GM23338 (cell line): ENCODE measurements at regions not wholly inside any gene's neighbourhood (a gene's known extent, or its start where the extent isn't known, plus 50 kb on each side); places are given as distances from the start of the nearest gene placed in this dataset.
A peak's percentile ranks its signal among the peaks of the same experiment; 100 is the strongest.

ENCODE experiments used
- ATAC-seq: fragments of 200-7000 bp; cut with Tn5 transposase; 3 replicates; pipeline ENCODE4 v1.9.1; 2020
- DNase-seq: peaks from one replicate; pipeline ENCODE4 v3.0.0-alpha.2; 2015; ENCODE audit warnings: low spot score
- H2AFZ ChIP-seq: fragments of 200-600 bp; sonication (generic); 2 replicates; pipeline ENCODE4 v1.8.0; 2016; ENCODE audit warnings: antibody characterized with exemption, mild to moderate bottlenecking, moderate library complexity
- H3F3A ChIP-seq: fragments of 200-600 bp; sonication (generic); replicated peaks from 2 replicates; pipeline ENCODE4 v1.8.0; 2017; ENCODE audit warnings: antibody characterized with exemption, mixed run types, low read depth
- H3K27ac ChIP-seq: fragments of 200-600 bp; sonication (generic); 2 replicates; pipeline ENCODE4 v1.6.1; 2016; ENCODE audit warnings: low read depth
- H3K27me3 ChIP-seq: fragments of 200-600 bp; sonication (generic); 2 replicates; pipeline ENCODE4 v1.8.0; 2016; ENCODE audit warnings: mild to moderate bottlenecking, mixed run types, moderate library complexity; ENCODE audit not compliant: insufficient read depth
- H3K36me3 ChIP-seq: fragments of 200-600 bp; sonication (generic); 2 replicates; pipeline ENCODE4 v1.8.0; 2016; ENCODE audit warnings: mild to moderate bottlenecking; ENCODE audit not compliant: insufficient read depth
- H3K4me1 ChIP-seq: fragments of 200-600 bp; sonication (generic); 2 replicates; pipeline ENCODE4 v1.8.0; 2016; ENCODE audit warnings: mild to moderate bottlenecking, moderate library complexity; ENCODE audit not compliant: insufficient read depth
- H3K4me2 ChIP-seq: fragments of 200-600 bp; sonication (generic); 2 replicates; pipeline ENCODE4 v1.7.1; 2017; ENCODE audit warnings: mixed run types
- H3K4me3 ChIP-seq: fragments of 200-600 bp; sonication (generic); 2 replicates; pipeline ENCODE4 v1.6.1; 2016; ENCODE audit warnings: mixed run types
- H3K79me2 ChIP-seq: fragments of 200-600 bp; sonication (generic); replicated peaks from 2 replicates; pipeline ENCODE4 v1.8.0; 2017; ENCODE audit warnings: mild to moderate bottlenecking; ENCODE audit not compliant: insufficient read depth
- H3K9me2 ChIP-seq: fragments of 200-600 bp; sonication (generic); 2 replicates; pipeline ENCODE4 v1.8.0; 2017; ENCODE audit not compliant: insufficient read depth
- H4K20me1 ChIP-seq: fragments of 200-600 bp; sonication (generic); replicated peaks from 2 replicates; pipeline ENCODE4 v1.8.0; 2017; ENCODE audit warnings: mild to moderate bottlenecking; ENCODE audit not compliant: insufficient read depth
- H3K27ac Mint-ChIP-seq: 2 replicates; pipeline ENCODE4 v1.8.0; 2020; ENCODE audit warnings: inconsistent platforms, mild to moderate bottlenecking, moderate library complexity, mixed read lengths
- H3K27me3 Mint-ChIP-seq: 3 replicates; pipeline ENCODE4 v1.8.0; 2022; ENCODE audit warnings: low read depth, mild to moderate bottlenecking, moderate library complexity, mixed read lengths, inconsistent platforms; ENCODE audit not compliant: insufficient read depth, poor library complexity
- H3K36me3 Mint-ChIP-seq: 3 replicates; pipeline ENCODE4 v1.8.0; 2021; ENCODE audit warnings: low read depth, mild to moderate bottlenecking, inconsistent platforms, moderate library complexity, mixed read lengths
- H3K4me1 Mint-ChIP-seq: 3 replicates; pipeline ENCODE4 v1.8.0; 2020; ENCODE audit warnings: mild to moderate bottlenecking, inconsistent platforms, mixed read lengths
- H3K4me3 Mint-ChIP-seq: 3 replicates; pipeline ENCODE4 v1.8.0; 2021; ENCODE audit warnings: moderate library complexity, mild to moderate bottlenecking, inconsistent platforms, mixed read lengths
- H3K9me3 Mint-ChIP-seq: 3 replicates; pipeline ENCODE4 v1.8.0; 2020; ENCODE audit warnings: moderate library complexity, mild to moderate bottlenecking, inconsistent platforms, mixed read lengths
- CREB1 ChIP-seq: fragments of 250-450 bp; sonication (Bioruptor Pico); IDR thresholded peaks from 2 replicates; pipeline ENCODE4 v1.5.0; 2020; ENCODE audit warnings: low read depth, mild to moderate bottlenecking, moderate library complexity
- EZH2phosphoT487 ChIP-seq: fragments of 200-600 bp; sonication (generic); IDR thresholded peaks from one replicate; pipeline ENCODE4 v1.8.1; 2018; ENCODE audit warnings: antibody characterized with exemption; ENCODE audit not compliant: unreplicated experiment
- NANOG ChIP-seq: IDR thresholded peaks from 2 replicates; pipeline ENCODE4 v1.6.1; 2016; ENCODE audit warnings: antibody characterized with exemption, borderline replicate concordance
- POLR2AphosphoS5 ChIP-seq: IDR thresholded peaks from 2 replicates; pipeline ENCODE4 v1.6.1; 2016; ENCODE audit warnings: antibody characterized with exemption, low read depth
- REST ChIP-seq: IDR thresholded peaks from one replicate; pipeline ENCODE4 v1.6.1; 2018; ENCODE audit warnings: antibody characterized with exemption; ENCODE audit not compliant: unreplicated experiment
- STAT1 ChIP-seq: IDR thresholded peaks from one replicate; pipeline ENCODE4 v1.6.1; 2016; ENCODE audit warnings: antibody characterized with exemption; ENCODE audit not compliant: unreplicated experiment
- ZNF114 ChIP-seq: fragments of 250-450 bp; sonication (Bioruptor Pico); IDR thresholded peaks from 2 replicates; pipeline ENCODE4 v1.5.0; 2020; ENCODE audit warnings: mild to moderate bottlenecking, moderate library complexity
- ZNF331 ChIP-seq: fragments of 250-450 bp; sonication (Bioruptor Pico); IDR thresholded peaks from 2 replicates; pipeline ENCODE4 v1.5.0; 2020; ENCODE audit warnings: low read depth, mild to moderate bottlenecking, moderate library complexity
- TF ChIP-seq, protein P1 (sequence below), 2 experiments: fragments of 200-600 bp in 1 of 2; sonication (generic) in 1 of 2; conservative IDR thresholded peaks; 2 replicates each; pipeline versions ENCODE4 v1.5.1 to v1.6.1; 2016 to 2017; ENCODE audit warnings: antibody characterized with exemption in 2 of 2, low read depth in 2 of 2, mild to moderate bottlenecking in 2 of 2, moderate library complexity in 1 of 2
- TF ChIP-seq, protein P2 (sequence below): IDR thresholded peaks from 2 replicates; pipeline ENCODE4 v1.6.1; 2016; ENCODE audit warnings: antibody characterized with exemption

DNA sequence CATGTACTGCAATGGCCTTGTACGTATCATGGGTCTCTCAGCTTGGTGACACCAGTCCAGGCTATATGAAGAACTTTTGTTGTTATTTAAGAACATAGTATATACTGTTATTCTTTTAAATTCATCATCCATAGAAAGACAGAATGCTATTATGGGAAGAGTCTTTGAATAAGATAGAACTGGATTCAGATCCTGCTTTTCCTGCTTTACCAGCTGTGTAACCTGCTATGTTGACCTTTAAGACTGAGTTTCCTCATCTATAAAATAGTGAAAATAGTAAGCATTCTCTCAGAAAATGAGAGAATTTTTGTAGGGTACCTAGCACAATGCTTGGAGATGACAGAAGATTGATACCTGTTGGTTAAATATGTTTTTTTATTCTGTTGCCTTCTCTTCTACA lies 204.1 kb upstream of the TBL1XR1 start:
- H3K27me3 ChIP-seq = no peaks in the 10 kb centered on the region
- no peaks in the 10 kb centered on the region for H4K20me1 ChIP-seq
- H3K9me3 Mint-ChIP-seq = peaks cover 4% of the 10 kb centered on the region; the same call in 2 of the 3 replicates
- no peak overlapping the region for H3K4me3 Mint-ChIP-seq
- no peaks in the 10 kb centered on the region for H3K36me3 ChIP-seq
- no peak for DNase-seq
- H3F3A ChIP-seq = no peaks in the 10 kb centered on the region
- no peak for TF ChIP-seq STAT1
- TF ChIP-seq EZH2phosphoT487 = no peak
- TF ChIP-seq, protein P1, sequence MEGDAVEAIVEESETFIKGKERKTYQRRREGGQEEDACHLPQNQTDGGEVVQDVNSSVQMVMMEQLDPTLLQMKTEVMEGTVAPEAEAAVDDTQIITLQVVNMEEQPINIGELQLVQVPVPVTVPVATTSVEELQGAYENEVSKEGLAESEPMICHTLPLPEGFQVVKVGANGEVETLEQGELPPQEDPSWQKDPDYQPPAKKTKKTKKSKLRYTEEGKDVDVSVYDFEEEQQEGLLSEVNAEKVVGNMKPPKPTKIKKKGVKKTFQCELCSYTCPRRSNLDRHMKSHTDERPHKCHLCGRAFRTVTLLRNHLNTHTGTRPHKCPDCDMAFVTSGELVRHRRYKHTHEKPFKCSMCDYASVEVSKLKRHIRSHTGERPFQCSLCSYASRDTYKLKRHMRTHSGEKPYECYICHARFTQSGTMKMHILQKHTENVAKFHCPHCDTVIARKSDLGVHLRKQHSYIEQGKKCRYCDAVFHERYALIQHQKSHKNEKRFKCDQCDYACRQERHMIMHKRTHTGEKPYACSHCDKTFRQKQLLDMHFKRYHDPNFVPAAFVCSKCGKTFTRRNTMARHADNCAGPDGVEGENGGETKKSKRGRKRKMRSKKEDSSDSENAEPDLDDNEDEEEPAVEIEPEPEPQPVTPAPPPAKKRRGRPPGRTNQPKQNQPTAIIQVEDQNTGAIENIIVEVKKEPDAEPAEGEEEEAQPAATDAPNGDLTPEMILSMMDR (conservative IDR thresholded peaks at IDR 0.05; ENCODE audit: low read depth in 2 of 2) = no peak
- no peak for TF ChIP-seq CREB1
- no peak for TF ChIP-seq REST
- TF ChIP-seq ZNF331 (CRISPR knock-in tag) = no peak
- TF ChIP-seq NANOG = no peak
- TF ChIP-seq POLR2AphosphoS5 = no peak
- TF ChIP-seq, protein P2, sequence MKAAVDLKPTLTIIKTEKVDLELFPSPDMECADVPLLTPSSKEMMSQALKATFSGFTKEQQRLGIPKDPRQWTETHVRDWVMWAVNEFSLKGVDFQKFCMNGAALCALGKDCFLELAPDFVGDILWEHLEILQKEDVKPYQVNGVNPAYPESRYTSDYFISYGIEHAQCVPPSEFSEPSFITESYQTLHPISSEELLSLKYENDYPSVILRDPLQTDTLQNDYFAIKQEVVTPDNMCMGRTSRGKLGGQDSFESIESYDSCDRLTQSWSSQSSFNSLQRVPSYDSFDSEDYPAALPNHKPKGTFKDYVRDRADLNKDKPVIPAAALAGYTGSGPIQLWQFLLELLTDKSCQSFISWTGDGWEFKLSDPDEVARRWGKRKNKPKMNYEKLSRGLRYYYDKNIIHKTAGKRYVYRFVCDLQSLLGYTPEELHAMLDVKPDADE = no peak
- no peak for TF ChIP-seq ZNF114 (CRISPR knock-in tag)
- peaks cover 5% of the 10 kb centered on the region for H3K4me1 ChIP-seq
- no peak overlapping the region for H3K4me2 ChIP-seq
- H3K27me3 Mint-ChIP-seq = peaks cover 4% of the 10 kb centered on the region
- H3K27ac Mint-ChIP-seq = no peak overlapping the region; the same call in 1 of the 2 replicates
- H2AFZ ChIP-seq = no peak overlapping the region
- no peak for ATAC-seq
- no peaks in the 10 kb centered on the region for H3K79me2 ChIP-seq
- H3K36me3 Mint-ChIP-seq = no peaks in the 10 kb centered on the region
- no peaks in the 10 kb centered on the region; the same call in 1 of the 2 replicates for H3K9me2 ChIP-seq
- H3K4me1 Mint-ChIP-seq = peaks cover 19% of the 10 kb centered on the region
- no peak overlapping the region for H3K4me3 ChIP-seq
- H3K27ac ChIP-seq = no peak overlapping the region

DNA sequence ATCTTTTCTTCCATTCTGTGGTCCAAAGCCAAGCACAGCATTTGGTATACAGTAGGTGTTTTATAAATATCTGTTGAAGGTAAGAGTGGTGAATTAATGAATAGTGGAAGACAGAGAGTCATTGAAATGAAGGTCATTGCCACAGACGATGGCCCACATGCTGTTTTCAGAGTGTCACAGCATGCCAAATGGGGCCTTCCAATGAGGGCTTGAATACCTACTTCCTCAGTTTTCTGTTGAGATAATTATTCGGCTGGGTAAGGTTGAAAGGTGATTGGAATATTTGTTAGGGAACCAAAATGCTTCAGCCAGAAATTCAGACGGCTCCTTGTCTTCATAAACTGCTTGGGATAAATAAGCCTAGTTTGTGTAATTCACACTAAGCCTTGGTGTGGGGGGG lies 205.3 kb upstream of the TBL1XR1 start:
- ATAC-seq = no peak
- H3K27ac Mint-ChIP-seq = no peak overlapping the region

More for the DNA sequence above, 205.3 kb upstream of the TBL1XR1 start:
- peaks cover 4% of the 10 kb centered on the region for H3K27me3 Mint-ChIP-seq
- Histone ChIP-seq H3K27me3 (no peaks in the 10 kb centered on the region), H3K4me2 (no peak overlapping the region), H3K4me3 (no peak overlapping the region), H4K20me1 (no peaks in the 10 kb centered on the region), H3K27ac (no peak overlapping the region), H3K36me3 (no peaks in the 10 kb centered on the region), H3F3A (no peaks in the 10 kb centered on the region), H3K9me2 (no peaks in the 10 kb centered on the region; the same call in 1 of the 2 replicates), H3K79me2 (no peaks in the 10 kb centered on the region), H3K4me1 (peaks cover 5% of the 10 kb centered on the region), H2AFZ (no peak overlapping the region)
- H3K4me3 Mint-ChIP-seq = no peak overlapping the region
- peaks cover 19% of the 10 kb centered on the region for H3K4me1 Mint-ChIP-seq
- TF ChIP-seq CREB1 = no peak
- TF ChIP-seq NANOG = peak; percentile 43; the same call in 1 of the 2 replicates
- H3K36me3 Mint-ChIP-seq = no peaks in the 10 kb centered on the region
- peak; percentile 8 for DNase-seq
- peaks cover 4% of the 10 kb centered on the region; the same call in 2 of the 3 replicates for H3K9me3 Mint-ChIP-seq
